WERI-Rb-1 (cell line): ENCODE measurements at regions not wholly inside any gene's neighbourhood (a gene's known extent, or its start where the extent isn't known, plus 50 kb on each side); places are given as distances from the start of the nearest gene placed in this dataset.

Source experiments
- DNase-seq: peaks from one replicate; pipeline ENCODE4 v3.0.0-alpha.2; 2020
- H3K27ac ChIP-seq: fragments of 250-450 bp; sonication (Bioruptor Pico); 2 replicates; pipeline ENCODE4 v1.5.1; 2020; ENCODE audit warnings: mild to moderate bottlenecking, moderate library complexity
- H3K27me3 ChIP-seq: fragments of 250-450 bp; sonication (Bioruptor Pico); 2 replicates; pipeline ENCODE4 v1.5.1; 2021; ENCODE audit warnings: mild to moderate bottlenecking, low read depth, moderate library complexity; ENCODE audit not compliant: insufficient read depth, severe bottlenecking
- H3K36me3 ChIP-seq: fragments of 250-450 bp; sonication (Bioruptor Pico); 2 replicates; pipeline ENCODE4 v1.5.1; 2020; ENCODE audit warnings: mild to moderate bottlenecking, moderate library complexity
- H3K4me3 ChIP-seq: 2 replicates; pipeline ENCODE4 v1.5.1; 2011; ENCODE audit warnings: low read depth, mild to moderate bottlenecking, control low read depth, low read length
- H3K9me3 ChIP-seq: fragments of 250-450 bp; sonication (Bioruptor Pico); 2 replicates; pipeline ENCODE4 v1.5.1; 2021; ENCODE audit warnings: mild to moderate bottlenecking, moderate library complexity; ENCODE audit not compliant: severe bottlenecking
- TF ChIP-seq, protein P1 (sequence below): IDR thresholded peaks from 2 replicates; pipeline ENCODE4 v1.5.1; 2011; ENCODE audit warnings: low read depth, mild to moderate bottlenecking, control low read depth, inconsistent platforms, low read length

DNA sequence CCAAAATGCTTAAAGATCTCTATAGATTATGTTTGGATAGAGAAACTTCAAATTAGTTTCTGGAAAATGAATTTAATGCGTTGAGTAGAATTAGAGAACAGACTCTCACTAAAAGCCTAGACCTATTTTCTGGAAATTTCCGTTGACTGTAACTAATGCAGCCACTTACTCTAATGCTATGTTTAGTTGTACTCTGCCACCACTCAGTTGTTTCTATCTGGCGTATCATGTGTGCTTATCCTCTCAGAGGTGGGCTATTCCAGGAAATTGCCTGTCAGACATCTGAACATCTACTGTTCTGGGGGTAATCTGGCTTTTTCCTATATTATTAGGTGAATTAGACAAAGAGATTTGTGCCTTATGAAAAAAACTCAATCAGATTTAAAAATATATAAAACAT is 347.1 kb upstream of the FSTL5 start:
- H3K9me3 ChIP-seq = no peaks in the 10 kb centered on the region
- H3K4me3 ChIP-seq = no peak overlapping the region
- TF ChIP-seq, protein P1, sequence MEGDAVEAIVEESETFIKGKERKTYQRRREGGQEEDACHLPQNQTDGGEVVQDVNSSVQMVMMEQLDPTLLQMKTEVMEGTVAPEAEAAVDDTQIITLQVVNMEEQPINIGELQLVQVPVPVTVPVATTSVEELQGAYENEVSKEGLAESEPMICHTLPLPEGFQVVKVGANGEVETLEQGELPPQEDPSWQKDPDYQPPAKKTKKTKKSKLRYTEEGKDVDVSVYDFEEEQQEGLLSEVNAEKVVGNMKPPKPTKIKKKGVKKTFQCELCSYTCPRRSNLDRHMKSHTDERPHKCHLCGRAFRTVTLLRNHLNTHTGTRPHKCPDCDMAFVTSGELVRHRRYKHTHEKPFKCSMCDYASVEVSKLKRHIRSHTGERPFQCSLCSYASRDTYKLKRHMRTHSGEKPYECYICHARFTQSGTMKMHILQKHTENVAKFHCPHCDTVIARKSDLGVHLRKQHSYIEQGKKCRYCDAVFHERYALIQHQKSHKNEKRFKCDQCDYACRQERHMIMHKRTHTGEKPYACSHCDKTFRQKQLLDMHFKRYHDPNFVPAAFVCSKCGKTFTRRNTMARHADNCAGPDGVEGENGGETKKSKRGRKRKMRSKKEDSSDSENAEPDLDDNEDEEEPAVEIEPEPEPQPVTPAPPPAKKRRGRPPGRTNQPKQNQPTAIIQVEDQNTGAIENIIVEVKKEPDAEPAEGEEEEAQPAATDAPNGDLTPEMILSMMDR = no peak
- no peaks in the 10 kb centered on the region for H3K27me3 ChIP-seq
- no peaks in the 10 kb centered on the region for H3K36me3 ChIP-seq
- DNase-seq = no peak
- H3K27ac ChIP-seq = no peak overlapping the region

GRCh38 chr4:162510115-162510514 is 346.3 kb upstream of the FSTL5 start:
- Histone ChIP-seq H3K27me3 (no peaks in the 10 kb centered on the region), H3K36me3 (no peaks in the 10 kb centered on the region), H3K9me3 (no peaks in the 10 kb centered on the region), H3K27ac (no peak overlapping the region), H3K4me3 (no peak overlapping the region)
- no peak for DNase-seq
- TF ChIP-seq, protein P1 = no peak

DNA sequence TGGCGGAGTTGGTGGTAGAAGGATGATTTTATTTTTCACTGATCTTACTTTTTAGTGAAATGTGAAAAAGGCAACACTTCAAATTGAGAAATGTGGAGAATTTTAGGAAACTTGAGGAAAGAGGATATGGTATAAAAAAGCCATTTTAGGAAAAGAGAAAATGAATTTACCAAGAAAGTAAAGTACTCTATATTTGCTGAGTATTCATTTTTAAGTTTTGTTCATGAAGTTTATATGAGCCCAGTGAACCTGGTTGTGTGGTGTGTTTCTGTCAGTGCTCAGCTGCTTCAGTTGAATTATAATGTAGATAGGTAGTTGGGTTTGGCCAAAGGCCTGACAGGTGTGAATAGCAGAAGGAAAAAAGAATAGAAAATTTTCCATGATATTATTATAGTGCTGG is 345.5 kb upstream of the FSTL5 start:
- Histone ChIP-seq H3K9me3 (no peaks in the 10 kb centered on the region), H3K27ac (no peak overlapping the region), H3K27me3 (no peaks in the 10 kb centered on the region), H3K36me3 (no peaks in the 10 kb centered on the region), H3K4me3 (no peak overlapping the region)
- TF ChIP-seq, protein P1 = no peak
- no peak for DNase-seq

DNA sequence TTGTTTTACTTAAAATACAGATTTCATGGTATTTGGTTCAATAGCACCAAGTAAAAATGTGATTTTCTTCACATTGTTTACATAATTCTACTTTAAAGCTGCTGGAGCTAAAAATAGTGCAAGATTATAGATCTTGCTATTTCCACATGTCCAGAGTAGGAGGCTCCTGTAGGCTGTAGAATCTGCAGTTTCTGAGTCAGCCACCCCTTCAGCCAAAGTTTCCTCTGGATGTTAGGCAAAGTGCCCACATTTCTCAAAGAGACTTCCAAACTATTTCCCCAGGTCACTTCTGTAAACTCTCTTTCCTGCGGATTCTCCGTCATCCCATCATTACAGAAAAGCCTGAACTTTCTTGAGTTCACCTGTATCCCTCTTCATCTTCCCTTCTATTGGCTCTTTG is 342.5 kb upstream of the FSTL5 start:
- no peaks in the 10 kb centered on the region for H3K9me3 ChIP-seq
- no peak overlapping the region for H3K4me3 ChIP-seq
- no peak overlapping the region for H3K27ac ChIP-seq
- no peaks in the 10 kb centered on the region for H3K27me3 ChIP-seq
- DNase-seq = no peak
- TF ChIP-seq, protein P1 = no peak
- no peaks in the 10 kb centered on the region for H3K36me3 ChIP-seq

DNA sequence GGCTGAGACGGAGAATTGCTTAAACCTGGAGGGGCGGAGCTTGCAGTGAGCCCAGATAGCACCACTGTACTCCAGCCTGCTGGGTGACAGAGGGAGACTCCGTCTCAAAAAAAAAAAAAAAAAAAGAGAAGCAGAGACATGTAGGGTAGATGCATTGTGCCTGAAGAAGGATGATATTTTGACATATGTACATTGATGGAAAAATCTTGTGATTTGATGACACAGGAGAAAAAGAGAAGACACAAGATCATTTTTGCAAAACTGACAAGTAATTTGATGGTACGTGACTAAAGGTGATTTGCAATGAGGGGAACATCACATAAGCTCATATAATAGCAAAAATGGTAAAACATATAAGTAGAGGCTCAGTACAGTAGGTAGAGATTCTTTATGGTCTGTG is 340.1 kb upstream of the FSTL5 start:
- no peak overlapping the region for H3K4me3 ChIP-seq
- TF ChIP-seq, protein P1 = no peak
- no peaks in the 10 kb centered on the region for H3K27me3 ChIP-seq
- no peak overlapping the region for H3K27ac ChIP-seq
- no peaks in the 10 kb centered on the region for H3K36me3 ChIP-seq
- no peak for DNase-seq
- no peaks in the 10 kb centered on the region for H3K9me3 ChIP-seq

DNA sequence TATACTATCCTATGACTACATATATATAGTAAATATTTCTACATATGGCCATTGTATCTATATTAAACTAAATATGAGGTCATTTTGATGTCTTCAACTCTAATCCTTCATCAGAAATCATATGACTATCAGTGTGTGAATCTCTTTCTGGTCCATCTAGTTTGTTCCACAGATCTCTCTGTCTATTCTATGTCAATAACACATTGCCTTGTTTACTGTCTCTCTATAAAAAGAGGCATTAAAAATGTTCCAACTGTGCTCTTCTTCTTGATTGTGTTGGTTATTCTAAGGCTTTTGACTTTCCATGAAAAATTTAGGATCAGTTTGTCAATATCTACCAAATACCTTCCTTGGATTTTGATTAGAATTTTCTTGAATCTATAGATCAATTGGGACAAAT is 338.3 kb upstream of the FSTL5 start:
- Histone ChIP-seq H3K9me3 (no peaks in the 10 kb centered on the region), H3K4me3 (no peak overlapping the region), H3K36me3 (no peaks in the 10 kb centered on the region), H3K27me3 (no peaks in the 10 kb centered on the region), H3K27ac (no peak overlapping the region)
- TF ChIP-seq, protein P1 = no peak
- DNase-seq = no peak
